Astrocyte of the spinal cord (primary cell): ENCODE measurements at regions not wholly inside any gene's neighbourhood (a gene's known extent, or its start where the extent isn't known, plus 50 kb on each side); places are given as distances from the start of the nearest gene placed in this dataset.

Experiments
- DNase-seq: peaks from one replicate; pipeline ENCODE4 v3.0.0; 2011; ENCODE audit warnings: low read depth, low spot score
- H3K4me3 ChIP-seq: 2 replicates; pipeline ENCODE4 v1.5.1; 2011; ENCODE audit warnings: low read depth, mild to moderate bottlenecking, low read length, moderate library complexity
- CTCF ChIP-seq: IDR thresholded peaks from 2 replicates; pipeline ENCODE4 v1.5.1; 2012; ENCODE audit warnings: low read depth, mild to moderate bottlenecking, low read length, inconsistent platforms
- in situ Hi-C: cut with HindIII; loops from 2 replicates; pipeline ENCODE4 v1.10.0; 2017; ENCODE audit warnings: low sequenced_read_pairs

GRCh38 chr10:4138146-4138721 is 353.2 kb upstream of the KLF6 start:
- in situ Hi-C loops: no loop called here
- DNase-seq: no peak
- no peak overlapping the region for H3K4me3 ChIP-seq
- no peak for TF ChIP-seq CTCF

DNA sequence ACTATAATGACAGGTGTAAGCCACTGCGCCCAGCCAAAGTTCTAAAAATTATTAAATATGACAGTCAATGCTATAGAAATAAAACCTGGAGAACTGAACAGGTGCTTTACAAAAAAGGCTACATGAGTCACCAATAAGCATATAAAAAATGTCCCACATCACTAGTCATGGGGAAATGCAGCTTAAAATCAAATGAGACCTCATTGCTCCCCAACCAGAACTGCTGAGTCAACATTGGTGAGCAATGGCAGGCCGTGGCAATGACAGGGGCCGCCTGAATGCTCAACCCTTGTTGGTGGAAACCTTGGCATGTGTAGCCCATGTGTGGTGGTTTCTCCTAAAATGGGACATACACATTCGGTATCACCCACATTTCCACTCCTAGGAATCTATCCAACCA is 352.3 kb upstream of the KLF6 start:
- no peak overlapping the region for H3K4me3 ChIP-seq
- no peak for DNase-seq
- in situ Hi-C loops: no loop called here
- TF ChIP-seq CTCF: no peak

GRCh38 chr10:4136121-4136520 is 351.1 kb upstream of the KLF6 start:
- in situ Hi-C loops: no loop called here

DNA sequence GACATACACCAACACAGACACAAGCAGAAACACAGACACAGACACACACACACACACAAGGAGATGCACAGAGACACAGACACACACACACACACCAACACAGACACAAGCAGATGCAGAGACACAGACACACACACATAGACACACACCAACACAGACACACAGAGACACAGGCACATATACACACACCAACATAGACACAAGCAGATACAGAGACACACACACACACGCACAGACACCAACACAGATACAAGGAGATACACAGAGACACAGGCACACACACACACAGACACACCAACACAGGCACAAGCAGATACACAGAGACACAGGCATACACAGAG is 347.2 kb upstream of the KLF6 start:
- H3K4me3 ChIP-seq: no peak overlapping the region
- no peak for TF ChIP-seq CTCF
- in situ Hi-C loops: no loop called here
- no peak for DNase-seq

More at GRCh38 chr10:4136121-4136520, 351.1 kb upstream of the KLF6 start:
- no peak overlapping the region for H3K4me3 ChIP-seq
- no peak for TF ChIP-seq CTCF
- no peak for DNase-seq

GRCh38 chr10:4131407-4132215 is 346.6 kb upstream of the KLF6 start:
- in situ Hi-C loops: no loop called here
- H3K4me3 ChIP-seq: no peak overlapping the region

DNA sequence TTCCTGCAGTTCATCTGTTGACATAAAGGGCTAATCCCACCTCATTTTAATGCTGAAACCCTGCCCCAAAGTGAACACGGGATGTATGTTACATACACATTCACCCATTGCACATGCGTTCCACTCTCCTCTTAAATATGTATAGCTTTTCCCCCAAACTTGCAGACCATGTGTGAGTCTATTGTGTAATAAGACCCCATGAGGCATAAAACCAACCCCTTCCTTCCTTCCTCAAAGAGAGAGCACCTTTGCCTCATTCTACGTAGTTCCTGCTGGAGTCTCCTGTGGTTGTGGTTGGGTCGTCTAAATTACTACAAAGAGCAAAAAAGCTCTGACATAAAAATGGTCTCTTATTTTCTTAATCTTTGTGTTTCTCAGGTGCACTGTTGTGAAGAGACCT is 345.7 kb upstream of the KLF6 start:
- no peak for DNase-seq
- TF ChIP-seq CTCF: no peak
- in situ Hi-C loops: no loop called here
- no peak overlapping the region for H3K4me3 ChIP-seq

More at GRCh38 chr10:4131407-4132215, 346.6 kb upstream of the KLF6 start:
- DNase-seq: peak; percentile 96
- no peak for TF ChIP-seq CTCF
